Psoas muscle (tissue), 7 donors: ENCODE measurements at regions not wholly inside any gene's neighbourhood (a gene's known extent, or its start where the extent isn't known, plus 50 kb on each side); places are given as distances from the start of the nearest gene placed in this dataset.

ENCODE experiments used
- ATAC-seq, 4 donors: fragments of 200-7000 bp; cut with Tn5 transposase; one replicate each; pipeline ENCODE4 v1.9.1; 2020; ENCODE audit warnings: moderate library complexity in 3 of 4, mild to moderate bottlenecking in 2 of 4
- DNase-seq, 2 donors: peaks; one replicate each; pipeline ENCODE4 v3.0.0-alpha.2; 2020
- H3K27ac ChIP-seq: fragments of 200-600 bp; one replicate; pipeline ENCODE4 v1.8.0; 2022
- H3K27me3 ChIP-seq, 3 donors: fragments of 200-600 bp in 1 of 3; one replicate each; pipeline versions ENCODE4 v1.6.1 to v1.8.0; 2013 to 2022; ENCODE audit warnings: low read length in 2 of 3, mild to moderate bottlenecking in 2 of 3, moderate library complexity in 1 of 3; ENCODE audit not compliant: insufficient read depth in 3 of 3
- H3K36me3 ChIP-seq, 2 donors: fragments of 200-600 bp in 1 of 2; one replicate each; pipeline versions ENCODE4 v1.6.1 to v1.8.0; 2013 to 2022; ENCODE audit warnings: low read depth in 1 of 2, mild to moderate bottlenecking in 1 of 2, moderate library complexity in 1 of 2; ENCODE audit not compliant: insufficient read depth in 1 of 2
- H3K4me1 ChIP-seq: fragments of 200-600 bp; one replicate; pipeline ENCODE4 v1.8.0; 2022
- H3K4me3 ChIP-seq: fragments of 200-600 bp; one replicate; pipeline ENCODE4 v1.8.0; 2022; ENCODE audit warnings: mild to moderate bottlenecking
- H3K9me3 ChIP-seq: fragments of 200-600 bp; one replicate; pipeline ENCODE4 v1.8.0; 2022
- CTCF ChIP-seq: fragments of 200-600 bp; IDR thresholded peaks from one replicate; pipeline ENCODE4 v1.8.0; 2022; ENCODE audit warnings: antibody characterized with exemption
- WGBS, 3 donors: extraction: QIAGEN DNeasy Blood & Tissue Kit; methylation state at CpG; one replicate each; pipeline versions ENCODE4 v1.1.6 to v1.1.7; 2013; 5-methylcytosine and 5-hydroxymethylcytosine counted together
- intact Hi-C, 2 donors: fragments of 100-400 bp; cut with DNase I; formaldehyde crosslinking; loops; one replicate each; pipeline versions ENCODE4 v1.11.0 to v1.14.2; 2022
- donor health status: healthy with polysubstance abuse.
- donor health status: DM: no; HTN: no; CAD: no; lungs with moderate emphysema.
- donor health status: Bipolar disorder and iron deficiency.
- donor health status: healthy.
- donor health status: DM: yes; HTN: yes; CAD: no.
- donor health status: DM: no; HTN: no; CAD: no.
- donor health status: DM: yes; HTN: yes; CAD: no.

GRCh38 chr18:28834889-28835288 is 658.0 kb upstream of the CDH2 start:
- Histone ChIP-seq H3K27ac (no peak overlapping the region), H3K4me1 (no peaks in the 10 kb centered on the region), H3K36me3 (no peaks in the 10 kb centered on the region), H3K9me3 (no peaks in the 10 kb centered on the region), H3K27me3 (no peaks in the 10 kb centered on the region), H3K4me3 (no peak overlapping the region)
- intact Hi-C loops: no loop called here
- ATAC-seq: no peak
- no peak for TF ChIP-seq CTCF
- 47 to 59% (median 49%) methylated on average over 4 of the region's 4 CpGs for WGBS, 3 donors
- no peak for DNase-seq

GRCh38 chr18:28831908-28832307 is 655.0 kb upstream of the CDH2 start:
- DNase-seq: no peak
- Histone ChIP-seq H3K36me3 (no peaks in the 10 kb centered on the region), H3K27me3 (no peaks in the 10 kb centered on the region), H3K4me3 (no peak overlapping the region), H3K4me1 (no peaks in the 10 kb centered on the region), H3K9me3 (no peaks in the 10 kb centered on the region), H3K27ac (no peak overlapping the region)
- intact Hi-C loops: no loop called here
- TF ChIP-seq CTCF: no peak
- no peak for ATAC-seq

GRCh38 chr18:28831476-28831875 is 654.5 kb upstream of the CDH2 start:
- TF ChIP-seq CTCF: no peak
- Histone ChIP-seq H3K4me1 (no peaks in the 10 kb centered on the region), H3K27ac (no peak overlapping the region), H3K36me3 (no peaks in the 10 kb centered on the region), H3K27me3 (no peaks in the 10 kb centered on the region), H3K9me3 (no peaks in the 10 kb centered on the region), H3K4me3 (no peak overlapping the region)
- ATAC-seq: no peak
- no peak for DNase-seq
- intact Hi-C loops: no loop called here

GRCh38 chr18:28826107-28826506 is 649.2 kb upstream of the CDH2 start:
- no peak overlapping the region for H3K27ac ChIP-seq
- H3K36me3 ChIP-seq: no peaks in the 10 kb centered on the region
- H3K27me3 ChIP-seq: no peaks in the 10 kb centered on the region
- H3K4me1 ChIP-seq: no peaks in the 10 kb centered on the region
- WGBS, 3 donors: 41 to 58% (median 54%) methylated on average over 3 of the region's 3 CpGs
- no peaks in the 10 kb centered on the region for H3K9me3 ChIP-seq
- no peak for DNase-seq
- no peak overlapping the region for H3K4me3 ChIP-seq
- no peak for ATAC-seq
- intact Hi-C loops: no loop called here
- no peak for TF ChIP-seq CTCF

- Histone ChIP-seq H3K9me3 (no peaks in the 10 kb centered on the region), H3K27ac (no peak overlapping the region), H3K4me3 (no peak overlapping the region), H3K27me3 (no peaks in the 10 kb centered on the region), H3K4me1 (no peaks in the 10 kb centered on the region), H3K36me3 (no peaks in the 10 kb centered on the region)
- 67 to 73% (median 71%) methylated on average over 2 of the region's 2 CpGs for WGBS, 3 donors
- TF ChIP-seq CTCF: no peak
- DNase-seq: no peak
- ATAC-seq: no peak
- intact Hi-C loops: no loop called here
Observed at GRCh38 chr18:28824183-28824574, 647.2 kb upstream of the CDH2 start.
